Uterus (tissue), 2 donors: ENCODE measurements at regions not wholly inside any gene's neighbourhood (a gene's known extent, or its start where the extent isn't known, plus 50 kb on each side); places are given as distances from the start of the nearest gene placed in this dataset.

Experiments used
- POLR2A ChIP-seq, 2 donors: fragments of 450-650 bp; IDR thresholded peaks; one replicate each; pipeline ENCODE4 v1.6.1; 2016; ENCODE audit warnings: antibody characterized with exemption in 2 of 2, mild to moderate bottlenecking in 1 of 2, moderate library complexity in 1 of 2
- TF ChIP-seq, protein P1 (sequence below), 4 experiments: fragments of 200-600 bp in 2 of 4; fragments of 450-650 bp in 2 of 4; sonication (generic) in 2 of 4; IDR thresholded peaks; one replicate each; pipeline ENCODE4 v1.5.1; 2016 to 2019; ENCODE audit warnings: antibody characterized with exemption in 4 of 4, mild to moderate bottlenecking in 2 of 4, moderate library complexity in 1 of 4

DNA sequence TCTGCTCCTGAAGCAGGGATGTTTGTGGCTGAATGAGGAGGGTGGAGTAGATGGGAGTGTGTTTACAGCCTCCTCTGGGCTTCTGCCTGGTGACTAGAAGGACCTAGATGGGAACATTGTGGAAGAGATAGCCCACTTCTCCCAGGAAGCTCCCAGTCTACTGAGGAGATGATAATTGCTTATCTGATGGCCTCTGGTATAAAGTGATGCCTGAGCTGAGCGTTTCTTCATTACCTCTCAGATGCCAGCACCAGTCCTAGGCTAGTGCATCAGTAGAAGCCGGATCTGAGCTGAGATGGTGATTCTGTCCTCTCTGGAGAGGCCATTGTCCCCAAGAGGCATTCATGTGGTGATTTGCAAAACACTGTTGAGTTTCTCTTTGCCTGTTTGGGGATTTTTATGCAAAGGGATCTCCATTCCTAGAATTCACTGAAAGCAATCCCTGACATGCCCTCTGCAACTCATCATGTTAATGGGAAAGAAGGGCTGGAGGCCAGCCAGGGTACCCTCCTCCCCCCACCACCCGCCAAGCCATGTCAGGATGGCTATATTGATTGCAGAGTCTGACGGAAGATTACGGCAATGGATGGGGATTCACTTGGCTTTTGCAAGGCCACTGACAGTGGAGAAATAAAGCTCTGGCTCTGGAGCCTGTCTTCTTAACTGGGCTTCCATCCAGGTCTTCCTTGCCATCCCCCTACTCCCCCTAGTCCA is 166.4 kb upstream of the ROPN1 start:
- TF ChIP-seq, protein P1, sequence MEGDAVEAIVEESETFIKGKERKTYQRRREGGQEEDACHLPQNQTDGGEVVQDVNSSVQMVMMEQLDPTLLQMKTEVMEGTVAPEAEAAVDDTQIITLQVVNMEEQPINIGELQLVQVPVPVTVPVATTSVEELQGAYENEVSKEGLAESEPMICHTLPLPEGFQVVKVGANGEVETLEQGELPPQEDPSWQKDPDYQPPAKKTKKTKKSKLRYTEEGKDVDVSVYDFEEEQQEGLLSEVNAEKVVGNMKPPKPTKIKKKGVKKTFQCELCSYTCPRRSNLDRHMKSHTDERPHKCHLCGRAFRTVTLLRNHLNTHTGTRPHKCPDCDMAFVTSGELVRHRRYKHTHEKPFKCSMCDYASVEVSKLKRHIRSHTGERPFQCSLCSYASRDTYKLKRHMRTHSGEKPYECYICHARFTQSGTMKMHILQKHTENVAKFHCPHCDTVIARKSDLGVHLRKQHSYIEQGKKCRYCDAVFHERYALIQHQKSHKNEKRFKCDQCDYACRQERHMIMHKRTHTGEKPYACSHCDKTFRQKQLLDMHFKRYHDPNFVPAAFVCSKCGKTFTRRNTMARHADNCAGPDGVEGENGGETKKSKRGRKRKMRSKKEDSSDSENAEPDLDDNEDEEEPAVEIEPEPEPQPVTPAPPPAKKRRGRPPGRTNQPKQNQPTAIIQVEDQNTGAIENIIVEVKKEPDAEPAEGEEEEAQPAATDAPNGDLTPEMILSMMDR (IDR thresholded peaks at IDR 0.05) = no peak
- no peak for TF ChIP-seq POLR2A (IDR thresholded peaks at IDR 0.05)
